MCF 10A (cell line): ENCODE measurements at regions not wholly inside any gene's neighbourhood (a gene's known extent, or its start where the extent isn't known, plus 50 kb on each side); places are given as distances from the start of the nearest gene placed in this dataset.

ENCODE experiments used
- BruUV-seq: library from RNA; stranded (reverse); fragments of 400-500 nt; replicated peaks from 2 replicates; lab custom pipeline; 2021; lab: Mats Ljungman, UMichigan
- CTCF ChIA-PET: fragments of 300-600 bp; sonication (Branson Sonifier 250); formaldehyde crosslinking; extraction: SDS; loops from one replicate; lab custom pipeline; 2021; ENCODE audit warnings: antibody characterized with exemption, inconsistent platforms; lab: Yijun Ruan, JAX
- POLR2A ChIA-PET: fragments of 300-600, 350-650 bp; sonication (Branson Sonifier 250); formaldehyde crosslinking; extraction: SDS; loops from one replicate; lab custom pipeline; 2020; ENCODE audit warnings: antibody characterized with exemption, inconsistent platforms; lab: Yijun Ruan, JAX
- DNase-seq: peaks from one replicate; pipeline ENCODE4 v3.0.0-alpha.2; 2018; ENCODE audit not compliant: unreplicated experiment
- H3K27ac Mint-ChIP-seq: one replicate; pipeline ENCODE4 v1.8.0; 2022; ENCODE audit warnings: mild to moderate bottlenecking, low read depth, mixed read lengths; ENCODE audit not compliant: unreplicated experiment
- H3K27me3 Mint-ChIP-seq: one replicate; pipeline ENCODE4 v1.8.0; 2022; ENCODE audit warnings: mixed read lengths; ENCODE audit not compliant: insufficient read depth, unreplicated experiment
- H3K36me3 Mint-ChIP-seq: one replicate; pipeline ENCODE4 v1.8.0; 2022; ENCODE audit warnings: mild to moderate bottlenecking, moderate library complexity, mixed read lengths; ENCODE audit not compliant: insufficient read depth, unreplicated experiment
- H3K4me1 Mint-ChIP-seq: one replicate; pipeline ENCODE4 v1.8.0; 2022; ENCODE audit warnings: mixed read lengths; ENCODE audit not compliant: insufficient read depth, unreplicated experiment
- H3K4me3 Mint-ChIP-seq: one replicate; pipeline ENCODE4 v1.8.0; 2022; ENCODE audit warnings: mild to moderate bottlenecking, moderate library complexity, mixed read lengths; ENCODE audit not compliant: unreplicated experiment
- H3K9me3 Mint-ChIP-seq: one replicate; pipeline ENCODE4 v1.8.0; 2022; ENCODE audit warnings: mixed read lengths; ENCODE audit not compliant: unreplicated experiment
- CTCF ChIP-seq: fragments of 200-600 bp; IDR thresholded peaks from one replicate; pipeline ENCODE4 v1.8.0; 2022; ENCODE audit warnings: antibody characterized with exemption, mild to moderate bottlenecking; ENCODE audit not compliant: unreplicated experiment
- intact Hi-C: fragments of 100-400 bp; cut with micrococcal nuclease; formaldehyde crosslinking; loops from 2 replicates; pipeline ENCODE4 v1.14.1; 2022

- Mint-ChIP-seq H3K9me3 (no peaks in the 10 kb centered on the region), H3K27me3 (no peaks in the 10 kb centered on the region), H3K4me3 (no peak overlapping the region), H3K4me1 (peaks cover 6% of the 10 kb centered on the region), H3K27ac (no peak overlapping the region), H3K36me3 (no peaks in the 10 kb centered on the region)
- no peak for TF ChIP-seq CTCF
- intact Hi-C loops, result no loop called here
- no TSS peak for BruUV-seq
- ChIA-PET POLR2A (no interaction called here), CTCF (interaction anchor here (0.8 to 1.5 kb wide), 4 partner anchors 9 to 1080 kb away, joined by 3 to 8 read pairs (median 4); partner anchors contain the start of gene RGMA)
- no peak for DNase-seq
Observed at GRCh38 chr15:94110476-94111130, 120.8 kb upstream of the MCTP2 start.

GRCh38 chr15:94107652-94108051 lies 123.7 kb upstream of the MCTP2 start:
- intact Hi-C loops, result no loop called here
- no peak overlapping the region for H3K4me3 Mint-ChIP-seq
- ChIA-PET CTCF (interaction anchor here (0.6 to 4.3 kb wide), 4 partner anchors 11 to 130 kb away, joined by 3 to 23 read pairs (median 6); no protein-coding TSS in a partner anchor), POLR2A (no interaction called here)
- H3K27ac Mint-ChIP-seq, result no peak overlapping the region
- DNase-seq, result no peak
- no peaks in the 10 kb centered on the region for H3K9me3 Mint-ChIP-seq
- no peaks in the 10 kb centered on the region for H3K27me3 Mint-ChIP-seq
- TF ChIP-seq CTCF, result no peak
- H3K36me3 Mint-ChIP-seq, result no peaks in the 10 kb centered on the region
- BruUV-seq, result no TSS peak
- H3K4me1 Mint-ChIP-seq, result peaks cover 8% of the 10 kb centered on the region

GRCh38 chr15:94105760-94106159 lies 125.6 kb upstream of the MCTP2 start:
- Mint-ChIP-seq H3K27me3 (no peaks in the 10 kb centered on the region), H3K4me1 (peaks cover 8% of the 10 kb centered on the region), H3K27ac (peak overlapping the region; percentile 21), H3K36me3 (no peaks in the 10 kb centered on the region), H3K9me3 (no peaks in the 10 kb centered on the region), H3K4me3 (no peak overlapping the region)
- intact Hi-C loops, result no loop called here
- BruUV-seq, result no TSS peak
- peak; percentile 8 for DNase-seq
- ChIA-PET POLR2A (no interaction called here), CTCF (interaction anchor here (0.9 to 4.3 kb wide), 3 partner anchors 14 to 1070 kb away, joined by 3 to 23 read pairs (median 3); no protein-coding TSS in a partner anchor)
- no peak for TF ChIP-seq CTCF

- DNase-seq, result no peak
- TF ChIP-seq CTCF, result no peak
- Mint-ChIP-seq H3K9me3 (no peaks in the 10 kb centered on the region), H3K27me3 (no peaks in the 10 kb centered on the region), H3K4me3 (no peak overlapping the region), H3K4me1 (peaks cover 4% of the 10 kb centered on the region), H3K36me3 (no peaks in the 10 kb centered on the region), H3K27ac (no peak overlapping the region)
- no TSS peak for BruUV-seq
- intact Hi-C loops, result no loop called here
- CTCF ChIA-PET, result no interaction called here
- POLR2A ChIA-PET, result no interaction called here
Observed at GRCh38 chr15:94100863-94101262, 130.5 kb upstream of the MCTP2 start.
